Left kidney (tissue), 1 donor: ENCODE measurements at regions not wholly inside any gene's neighbourhood (a gene's known extent, or its start where the extent isn't known, plus 50 kb on each side); places are given as distances from the start of the nearest gene placed in this dataset.

Source experiments
- DNase-seq: peaks from one replicate; pipeline ENCODE4 v3.0.0-alpha.2; 2013

- DNase-seq, result no peak
Measured at GRCh38 chr10:2019281-2019680, 282.0 kb upstream of the ADARB2 start.

GRCh38 chr10:2014541-2014940, 277.2 kb upstream of the ADARB2 start:
- DNase-seq, result no peak

- no peak for DNase-seq
Measured at GRCh38 chr10:2012209-2012608, 274.9 kb upstream of the ADARB2 start.

GRCh38 chr10:2011106-2011716, 273.9 kb upstream of the ADARB2 start:
- peak; percentile 22 for DNase-seq

GRCh38 chr10:2005546-2005945, 268.2 kb upstream of the ADARB2 start:
- DNase-seq, result no peak

- DNase-seq, result no peak
Measured at GRCh38 chr10:1992930-1993329, 255.6 kb upstream of the ADARB2 start.

GRCh38 chr10:1989090-1989489, 251.8 kb upstream of the ADARB2 start:
- no peak for DNase-seq

- DNase-seq, result no peak
Measured at GRCh38 chr10:1981976-1982375, 244.7 kb upstream of the ADARB2 start.

GRCh38 chr10:1980459-1980858, 243.1 kb upstream of the ADARB2 start:
- DNase-seq, result no peak

GRCh38 chr10:1978584-1978983, 241.3 kb upstream of the ADARB2 start:
- no peak for DNase-seq

GRCh38 chr10:1977461-1977860, 240.1 kb upstream of the ADARB2 start:
- no peak for DNase-seq

- DNase-seq, result no peak
Measured at GRCh38 chr10:1972406-1972805, 235.1 kb upstream of the ADARB2 start.

- DNase-seq, result no peak
Measured at GRCh38 chr10:1968257-1969033, 231.1 kb upstream of the ADARB2 start.

GRCh38 chr10:1966712-1967376, 229.5 kb upstream of the ADARB2 start:
- DNase-seq, result no peak

- no peak for DNase-seq
Measured at GRCh38 chr10:1964476-1964875, 227.2 kb upstream of the ADARB2 start.

GRCh38 chr10:1963341-1963740, 226.0 kb upstream of the ADARB2 start:
- no peak for DNase-seq

- DNase-seq, result no peak
Measured at GRCh38 chr10:1961989-1962388, 224.7 kb upstream of the ADARB2 start.

GRCh38 chr10:1960982-1961381, 223.7 kb upstream of the ADARB2 start:
- no peak for DNase-seq

GRCh38 chr10:1957057-1957456, 219.7 kb upstream of the ADARB2 start:
- DNase-seq, result no peak

- no peak for DNase-seq
Measured at GRCh38 chr10:1954300-1954699, 217.0 kb upstream of the ADARB2 start.

GRCh38 chr10:1952126-1953095, 215.1 kb upstream of the ADARB2 start:
- no peak for DNase-seq

- DNase-seq, result no peak
Measured at GRCh38 chr10:1950803-1951495, 213.6 kb upstream of the ADARB2 start.
